ENCODE measurements at regions not wholly inside any gene's neighbourhood (a gene's known extent, or its start where the extent isn't known, plus 50 kb on each side); places are given as distances from the start of the nearest gene placed in this dataset.

DNA sequence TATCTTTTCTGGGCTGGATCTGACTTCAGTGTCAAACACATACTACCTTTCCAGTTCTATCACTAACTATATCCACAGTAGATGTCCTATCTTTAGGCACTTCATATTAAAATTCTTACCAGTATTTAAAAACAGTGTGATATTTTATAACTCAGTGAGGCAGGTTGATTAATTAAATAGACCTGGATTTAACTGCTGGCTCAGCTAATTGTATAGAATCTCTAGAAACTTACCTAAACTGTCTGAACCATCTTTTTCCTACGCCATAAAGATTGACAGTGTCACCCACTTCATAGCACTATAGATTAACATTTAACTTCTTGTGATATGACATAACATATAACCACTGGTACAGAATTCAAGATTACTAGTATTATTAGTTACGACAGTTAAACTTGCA is 935.3 kb downstream of the FAT4 start (continued):
- no peak for TF ChIP-seq JUNB (IDR thresholded peaks at IDR 0.05)
- no peak for TF ChIP-seq ETV6 (conservative IDR thresholded peaks at IDR 0.05 in 1 of 2, IDR thresholded peaks at IDR 0.05 in 1 of 2; ENCODE audit: borderline replicate concordance in 1 of 2, low read depth in 1 of 2)
- no peak for TF ChIP-seq BACH1 (IDR thresholded peaks at IDR 0.05; ENCODE audit: borderline replicate concordance)
- TF ChIP-seq, protein P1, sequence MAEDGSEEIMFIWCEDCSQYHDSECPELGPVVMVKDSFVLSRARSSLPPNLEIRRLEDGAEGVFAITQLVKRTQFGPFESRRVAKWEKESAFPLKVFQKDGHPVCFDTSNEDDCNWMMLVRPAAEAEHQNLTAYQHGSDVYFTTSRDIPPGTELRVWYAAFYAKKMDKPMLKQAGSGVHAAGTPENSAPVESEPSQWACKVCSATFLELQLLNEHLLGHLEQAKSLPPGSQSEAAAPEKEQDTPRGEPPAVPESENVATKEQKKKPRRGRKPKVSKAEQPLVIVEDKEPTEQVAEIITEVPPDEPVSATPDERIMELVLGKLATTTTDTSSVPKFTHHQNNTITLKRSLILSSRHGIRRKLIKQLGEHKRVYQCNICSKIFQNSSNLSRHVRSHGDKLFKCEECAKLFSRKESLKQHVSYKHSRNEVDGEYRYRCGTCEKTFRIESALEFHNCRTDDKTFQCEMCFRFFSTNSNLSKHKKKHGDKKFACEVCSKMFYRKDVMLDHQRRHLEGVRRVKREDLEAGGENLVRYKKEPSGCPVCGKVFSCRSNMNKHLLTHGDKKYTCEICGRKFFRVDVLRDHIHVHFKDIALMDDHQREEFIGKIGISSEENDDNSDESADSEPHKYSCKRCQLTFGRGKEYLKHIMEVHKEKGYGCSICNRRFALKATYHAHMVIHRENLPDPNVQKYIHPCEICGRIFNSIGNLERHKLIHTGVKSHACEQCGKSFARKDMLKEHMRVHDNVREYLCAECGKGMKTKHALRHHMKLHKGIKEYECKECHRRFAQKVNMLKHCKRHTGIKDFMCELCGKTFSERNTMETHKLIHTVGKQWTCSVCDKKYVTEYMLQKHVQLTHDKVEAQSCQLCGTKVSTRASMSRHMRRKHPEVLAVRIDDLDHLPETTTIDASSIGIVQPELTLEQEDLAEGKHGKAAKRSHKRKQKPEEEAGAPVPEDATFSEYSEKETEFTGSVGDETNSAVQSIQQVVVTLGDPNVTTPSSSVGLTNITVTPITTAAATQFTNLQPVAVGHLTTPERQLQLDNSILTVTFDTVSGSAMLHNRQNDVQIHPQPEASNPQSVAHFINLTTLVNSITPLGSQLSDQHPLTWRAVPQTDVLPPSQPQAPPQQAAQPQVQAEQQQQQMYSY (CRISPR knock-in tag; IDR thresholded peaks at IDR 0.05), result no peak

GRCh38 chr4:126251169-126251568 is 936.4 kb downstream of the FAT4 start:
- no peaks in the 10 kb centered on the region for H3K4me1 ChIP-seq (ENCODE audit: control insufficient read depth, insufficient read depth, low read length)
- in situ Hi-C loops (cut with MboI) (no loop called here), intact Hi-C loops (cut with micrococcal nuclease; ENCODE audit: unreplicated experiment) (no loop called here)
- SMC1A ChIA-PET (ENCODE audit: uncharacterized antibody, unreplicated experiment), result no interaction called here
- H3K4me2 ChIP-seq (ENCODE audit: control insufficient read depth, insufficient read depth), result no peak overlapping the region
- H3K79me2 ChIP-seq (ENCODE audit: control insufficient read depth, insufficient read depth, low read length), result no peaks in the 10 kb centered on the region
- no peak overlapping the region for H3K9ac ChIP-seq (ENCODE audit: control insufficient read depth, insufficient read depth, low read length)
- ATAC-seq (no peak), DNase-seq (ENCODE audit: low read depth, low spot score) (no peak), FAIRE-seq (no peak)
- H3K36me3 ChIP-seq (ENCODE audit: control insufficient read depth in 2 of 2, insufficient read depth in 2 of 2, low read length in 1 of 2), result no peaks in the 10 kb centered on the region
- RAD21 ChIA-PET (ENCODE audit: unreplicated experiment), result no interaction called here
- no peaks in the 10 kb centered on the region for H4K20me1 ChIP-seq (ENCODE audit: control insufficient read depth, insufficient read depth)
- H3K27ac ChIP-seq (ENCODE audit: control insufficient read depth, insufficient read depth), result no peak overlapping the region
- no peak overlapping the region for H3K4me3 ChIP-seq
- no peaks in the 10 kb centered on the region for H3K27me3 ChIP-seq (replicated peaks in 1 of 2; ENCODE audit: control insufficient read depth in 2 of 2, insufficient read depth in 2 of 2, low read length in 1 of 2)
- TF ChIP-seq PML (IDR thresholded peaks at IDR 0.05; ENCODE audit: low read length), result no peak
- H3K9me3 ChIP-seq (replicated peaks; ENCODE audit: control insufficient read depth, insufficient read depth, low read length), result no peaks in the 10 kb centered on the region
- BruUV-seq (replicated peaks), result no TSS peak
- POLR2A ChIA-PET, result no interaction called here
- CTCF ChIA-PET, result no interaction called here
- H2AFZ ChIP-seq (ENCODE audit: control insufficient read depth, low read depth, low read length), result no peak overlapping the region
